Activated naive CD8-positive, alpha-beta T cell treated with anti-CD3 and anti-CD28 coated beads, Interleukin-2, amount 50 U/mL, for 16 hours (primary cell): ENCODE measurements at regions not wholly inside any gene's neighbourhood (a gene's known extent, or its start where the extent isn't known, plus 50 kb on each side); places are given as distances from the start of the nearest gene placed in this dataset.
"Not testable (repeated sequence)": the region's sequence is repeated elsewhere in the genome, so short reads cannot be mapped to it uniquely, and the experiment has no call there.

Experiments used
- DNase-seq: peaks from one replicate; pipeline ENCODE4 v3.0.0-alpha.2; 2020; ENCODE audit warnings: low read depth, low spot score

GRCh38 chr12:67077617-67078016 lies 191.5 kb upstream of the CAND1 start:
- no peak for DNase-seq

GRCh38 chr12:67078957-67079356 lies 190.2 kb upstream of the CAND1 start:
- DNase-seq = no peak

- DNase-seq = no peak
Measured at GRCh38 chr12:67080637-67081036, 188.5 kb upstream of the CAND1 start.

- no peak for DNase-seq
Measured at GRCh38 chr12:67082221-67082620, 186.9 kb upstream of the CAND1 start.

GRCh38 chr12:67085699-67086098 lies 183.5 kb upstream of the CAND1 start:
- DNase-seq = no peak

- no peak for DNase-seq
Measured at GRCh38 chr12:67086116-67086515, 183.0 kb upstream of the CAND1 start.

GRCh38 chr12:67088401-67089118 lies 180.6 kb upstream of the CAND1 start:
- no peak for DNase-seq

GRCh38 chr12:67091204-67091603 lies 178.0 kb upstream of the CAND1 start:
- DNase-seq = no peak

GRCh38 chr12:67091678-67092077 lies 177.5 kb upstream of the CAND1 start:
- DNase-seq = no peak

- not testable (repeated sequence) for DNase-seq
Measured at GRCh38 chr12:67092934-67093333, 176.2 kb upstream of the CAND1 start.

GRCh38 chr12:67096533-67097318 lies 172.4 kb upstream of the CAND1 start:
- DNase-seq = no peak

GRCh38 chr12:67099858-67100257 lies 169.3 kb upstream of the CAND1 start:
- no peak for DNase-seq

GRCh38 chr12:67103521-67103920 lies 165.6 kb upstream of the CAND1 start:
- no peak for DNase-seq

- DNase-seq = no peak
Measured at GRCh38 chr12:67107235-67107634, 161.9 kb upstream of the CAND1 start.

- DNase-seq = no peak
Measured at GRCh38 chr12:67107751-67108269, 161.3 kb upstream of the CAND1 start.

GRCh38 chr12:67110345-67110744 lies 158.8 kb upstream of the CAND1 start:
- not testable (repeated sequence) for DNase-seq

GRCh38 chr12:67111182-67111581 lies 158.0 kb upstream of the CAND1 start:
- no peak for DNase-seq

GRCh38 chr12:67112586-67112985 lies 156.6 kb upstream of the CAND1 start:
- DNase-seq = no peak

GRCh38 chr12:67116134-67116533 lies 153.0 kb upstream of the CAND1 start:
- no peak for DNase-seq

GRCh38 chr12:67122584-67122983 lies 146.6 kb upstream of the CAND1 start:
- DNase-seq = no peak

- no peak for DNase-seq
Measured at GRCh38 chr12:67137256-67137655, 131.9 kb upstream of the CAND1 start.

GRCh38 chr12:67141296-67142018 lies 127.7 kb upstream of the CAND1 start:
- DNase-seq = no peak
